SKM-1 treated with dmso at 0.1 percent for 144 hours (cell line): ENCODE measurements at regions not wholly inside any gene's neighbourhood (a gene's known extent, or its start where the extent isn't known, plus 50 kb on each side); places are given as distances from the start of the nearest gene placed in this dataset.

Experiments
- DNase-seq: peaks from one replicate; lab custom pipeline; 2025; ENCODE audit not compliant: unreplicated experiment; lab: John Stamatoyannopoulos, UW

GRCh38 chr6:108751851-108752732, 96.1 kb upstream of the ARMC2 start:
- DNase-seq: no peak

- no peak for DNase-seq
Measured at GRCh38 chr6:108752733-108753590, 95.3 kb upstream of the ARMC2 start.

DNA sequence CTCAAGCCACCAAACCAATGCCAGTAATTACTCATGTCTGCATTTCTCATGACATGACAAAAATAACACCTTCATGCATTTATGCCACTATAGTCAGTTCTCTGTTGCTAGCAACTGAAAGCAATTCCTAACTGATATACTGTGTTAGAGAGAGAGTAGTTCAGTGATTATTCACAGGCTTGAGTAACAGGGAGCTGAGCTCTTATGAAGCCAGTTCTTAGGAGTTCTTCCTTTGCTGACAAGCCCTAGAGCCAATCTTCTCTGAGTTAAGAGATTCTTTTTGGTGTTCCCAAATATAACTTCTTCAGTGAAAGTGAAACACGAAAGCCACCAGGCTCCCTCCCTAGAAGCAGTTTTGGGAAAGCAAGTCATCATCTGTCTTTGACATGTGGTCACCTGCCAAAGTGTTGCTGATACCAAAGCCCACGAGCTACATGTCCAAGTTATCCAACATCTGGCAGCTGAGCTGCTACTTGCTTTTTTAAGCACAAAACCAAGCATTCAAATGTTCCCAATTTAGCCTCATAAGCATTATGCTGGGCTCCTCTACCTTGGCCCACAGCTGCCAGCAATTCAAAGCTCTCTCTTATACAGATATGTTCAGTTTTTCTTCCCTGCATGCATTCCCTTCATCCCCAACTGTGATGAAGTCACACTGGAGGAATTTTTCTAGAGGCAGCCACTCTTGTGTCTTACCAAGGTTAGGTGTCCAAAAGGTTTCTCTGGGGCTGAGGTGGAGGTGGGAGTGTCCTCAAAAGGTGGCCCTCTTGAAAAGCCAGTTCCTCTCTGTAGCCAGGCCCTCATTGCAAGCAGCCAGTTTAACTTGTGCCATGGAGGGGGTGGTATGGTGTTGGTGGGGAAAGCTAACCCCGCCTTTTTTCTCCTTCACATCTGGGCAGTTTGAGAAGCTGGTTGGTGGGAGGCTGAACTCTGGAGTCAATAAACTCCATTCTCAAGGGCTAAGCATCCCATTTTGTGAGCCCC, 92.7 kb upstream of the ARMC2 start:
- no peak for DNase-seq

- DNase-seq: no peak
Measured at GRCh38 chr6:108757357-108757756, 90.9 kb upstream of the ARMC2 start.

DNA sequence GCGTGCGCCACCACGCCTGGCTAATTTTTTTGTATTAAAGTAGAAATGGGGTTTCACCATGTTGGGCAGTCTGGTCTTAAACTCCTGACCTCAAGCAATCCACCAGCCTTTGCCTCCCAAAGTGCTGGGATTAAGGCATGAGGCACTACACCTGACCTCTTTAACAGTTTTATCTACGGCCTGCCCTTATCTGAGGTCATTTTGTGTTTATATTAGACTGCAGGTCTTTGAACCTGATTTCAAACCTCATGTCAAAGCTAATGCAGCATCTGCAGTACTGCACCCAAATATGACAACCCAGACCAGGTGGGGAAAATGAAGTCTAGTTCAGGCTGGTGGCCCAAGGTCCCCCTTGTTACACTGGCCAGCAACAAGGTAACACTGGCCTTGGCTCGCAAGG, 89.3 kb upstream of the ARMC2 start:
- no peak for DNase-seq

DNA sequence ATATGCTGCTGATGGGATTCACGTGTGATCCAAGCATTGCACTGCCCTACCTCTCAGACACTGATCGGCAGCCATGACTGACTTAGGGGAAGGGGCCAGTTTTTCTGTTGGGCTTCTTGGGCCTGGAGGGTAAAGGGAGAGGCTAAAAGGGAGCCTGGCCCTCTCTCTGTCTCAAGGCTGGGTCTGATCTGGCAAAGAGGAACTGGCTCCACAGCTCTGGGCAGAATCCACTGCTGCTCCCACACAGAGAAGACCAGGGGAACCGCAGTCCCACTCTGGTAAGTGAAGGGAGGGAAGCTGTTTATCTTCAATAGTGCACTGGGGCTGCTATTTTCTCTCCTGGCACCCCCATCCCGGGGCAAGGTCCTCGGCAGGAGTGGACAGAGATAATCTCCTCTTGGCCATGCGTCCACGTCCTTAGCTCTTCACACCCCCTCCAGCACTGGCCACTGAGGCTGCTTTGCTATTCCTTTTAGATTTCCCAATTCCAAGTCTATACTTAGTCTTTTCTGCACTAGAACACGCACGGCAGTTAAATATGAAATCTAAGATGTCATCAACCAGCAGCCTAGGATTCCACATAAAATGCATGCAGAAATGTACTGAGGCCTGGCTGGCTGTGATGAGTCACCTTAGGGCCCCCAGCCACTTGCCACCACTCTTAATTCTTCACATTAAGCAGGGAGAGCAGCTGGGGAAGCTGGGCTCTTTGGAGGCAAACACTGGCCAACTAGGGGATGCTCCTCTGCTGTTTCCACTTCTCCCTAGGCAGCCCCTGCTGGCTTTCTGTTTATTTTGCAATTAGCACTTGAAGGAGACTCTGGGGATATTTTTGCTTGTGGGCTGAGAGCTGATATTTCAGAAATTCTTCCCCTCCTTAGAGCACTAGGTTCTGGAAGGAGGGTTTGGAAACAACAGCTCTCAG, 87.8 kb upstream of the ARMC2 start:
- DNase-seq: peak; percentile 78

GRCh38 chr6:108762394-108762793, 85.8 kb upstream of the ARMC2 start:
- DNase-seq: peak; percentile 95

DNA sequence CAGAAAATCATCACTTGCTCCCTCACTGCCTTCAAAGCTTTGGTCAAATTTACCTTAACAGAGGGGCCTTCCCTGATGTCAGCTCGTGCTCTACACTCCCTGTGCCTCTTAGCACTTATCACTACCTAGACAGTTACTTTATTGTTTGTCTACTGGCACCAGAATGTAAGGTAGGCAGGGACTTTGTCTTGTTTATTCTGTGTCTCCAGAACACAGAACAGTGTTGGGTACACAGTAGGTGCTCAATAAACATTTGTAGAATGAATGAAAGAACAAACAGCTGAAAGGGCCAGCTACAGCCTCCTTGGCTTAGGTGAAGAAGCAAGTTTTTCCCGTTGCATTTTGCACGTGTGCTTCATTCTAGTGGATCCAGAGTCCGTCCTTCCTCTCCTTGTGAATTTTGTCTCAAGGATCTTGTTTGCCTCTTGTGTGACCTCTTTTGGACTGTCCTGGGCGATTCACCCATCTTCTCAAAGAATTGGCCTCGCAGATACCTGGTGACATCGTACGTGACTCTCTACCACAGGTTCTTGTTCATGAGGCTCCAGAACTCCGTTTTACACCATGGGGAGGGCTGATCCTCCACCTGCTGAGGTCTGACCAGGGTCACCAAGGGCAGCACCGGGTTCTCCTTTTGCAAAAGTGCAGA, 84.2 kb upstream of the ARMC2 start:
- DNase-seq: no peak

- no peak for DNase-seq
Measured at GRCh38 chr6:108764580-108764950, 83.7 kb upstream of the ARMC2 start.

DNA sequence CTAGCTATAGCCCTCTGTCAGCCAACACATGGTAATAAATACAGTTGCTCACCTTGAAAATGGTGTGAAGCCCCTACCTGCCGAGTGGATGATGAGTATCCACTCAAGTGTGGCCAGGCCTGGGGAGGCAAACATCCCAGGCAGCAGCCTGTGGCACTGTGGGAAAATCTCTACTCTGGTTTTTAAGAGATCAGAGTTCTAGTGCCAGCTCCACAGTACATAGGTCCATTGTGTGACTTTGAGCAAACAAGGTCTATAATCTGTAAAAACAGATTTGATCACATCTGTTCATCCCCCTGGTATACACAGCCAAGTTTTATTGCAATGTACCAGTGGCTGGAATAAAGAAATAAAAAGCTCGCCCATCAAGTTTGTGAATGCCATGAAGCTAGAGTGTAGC, 82.7 kb upstream of the ARMC2 start:
- no peak for DNase-seq

DNA sequence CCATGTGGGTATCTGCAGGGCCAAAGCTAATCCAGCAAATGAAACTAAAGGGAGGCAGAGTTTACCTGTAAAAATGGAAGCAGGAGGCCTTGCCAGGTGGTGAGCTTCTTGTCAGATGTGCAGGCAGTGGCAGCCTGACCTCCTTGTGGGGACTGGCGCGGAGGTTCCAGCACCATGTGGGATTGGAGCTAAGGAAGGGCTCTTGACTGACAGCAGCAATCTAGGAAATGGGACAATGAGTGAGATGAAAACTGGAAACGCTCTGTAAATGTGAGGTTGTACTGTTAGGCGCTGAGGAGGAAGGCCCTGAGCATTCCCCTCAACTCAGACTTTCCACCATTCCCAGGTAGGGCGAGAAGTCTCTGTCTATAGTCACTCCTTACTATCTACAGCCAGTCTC, 81.8 kb upstream of the ARMC2 start:
- no peak for DNase-seq

GRCh38 chr6:108766886-108767285, 81.3 kb upstream of the ARMC2 start:
- DNase-seq: no peak

DNA sequence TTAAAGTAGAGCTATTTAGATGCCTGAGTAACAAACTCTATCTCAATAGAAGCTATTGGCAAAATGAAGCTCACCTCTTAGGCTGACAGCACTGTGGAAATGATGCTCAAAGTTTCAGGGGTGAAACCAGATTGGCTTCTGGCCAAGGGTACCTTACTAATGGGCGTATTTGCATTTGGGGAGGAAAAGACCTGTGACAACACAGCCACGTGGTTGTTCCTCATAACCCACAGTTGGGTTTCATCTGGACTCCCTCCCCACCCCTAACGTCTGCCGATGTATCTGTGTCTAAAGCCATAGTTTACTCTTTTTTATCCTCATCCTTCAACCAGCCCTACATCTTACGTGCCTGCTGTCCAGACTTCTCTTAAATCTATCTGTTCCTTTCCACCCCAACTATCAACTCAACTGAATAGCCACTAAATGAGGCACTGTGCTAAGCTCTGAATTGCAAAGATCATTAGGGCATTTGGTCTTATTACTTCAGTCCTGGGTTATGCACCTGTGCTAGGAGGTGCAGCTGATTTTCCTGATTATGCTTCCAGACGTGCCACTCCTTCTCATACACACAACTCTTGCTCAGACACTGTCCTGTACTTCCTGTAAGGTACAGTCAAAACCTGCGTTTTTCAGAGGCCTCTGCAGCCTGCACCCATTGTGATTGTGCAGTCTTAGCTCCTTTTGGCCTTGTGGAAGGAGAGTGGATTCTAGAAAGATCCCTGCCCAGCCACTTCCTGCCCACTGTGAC, 80.6 kb upstream of the ARMC2 start:
- no peak for DNase-seq

- no peak for DNase-seq
Measured at GRCh38 chr6:108768166-108768555, 80.1 kb upstream of the ARMC2 start.

GRCh38 chr6:108768792-108769524, 79.3 kb upstream of the ARMC2 start:
- DNase-seq: no peak

- DNase-seq: no peak
Measured at GRCh38 chr6:108771421-108771820, 76.8 kb upstream of the ARMC2 start.

DNA sequence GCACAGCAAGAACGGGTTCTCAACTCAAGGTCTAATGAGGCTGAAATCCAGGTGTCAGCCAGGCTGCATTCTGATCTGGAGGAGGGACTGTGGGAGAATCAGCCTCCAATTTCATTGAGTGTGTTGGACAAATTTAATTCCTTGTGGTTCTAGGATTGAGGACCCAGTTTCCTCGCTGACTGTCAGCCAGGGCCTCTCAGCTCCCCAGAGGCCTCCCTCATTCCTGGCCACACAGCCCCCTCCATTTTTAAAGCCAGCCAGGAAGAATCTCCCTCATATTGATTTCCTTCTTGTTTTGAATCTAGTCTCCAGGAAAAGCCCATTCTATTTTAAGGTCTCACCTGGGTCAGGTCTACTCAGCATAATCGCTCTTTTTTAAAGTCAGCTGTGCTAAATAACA, 73.7 kb upstream of the ARMC2 start:
- DNase-seq: no peak

GRCh38 chr6:108777536-108777935, 70.7 kb upstream of the ARMC2 start:
- DNase-seq: no peak
